ENCODE measurements at regions not wholly inside any gene's neighbourhood (a gene's known extent, or its start where the extent isn't known, plus 50 kb on each side); places are given as distances from the start of the nearest gene placed in this dataset.

DNA sequence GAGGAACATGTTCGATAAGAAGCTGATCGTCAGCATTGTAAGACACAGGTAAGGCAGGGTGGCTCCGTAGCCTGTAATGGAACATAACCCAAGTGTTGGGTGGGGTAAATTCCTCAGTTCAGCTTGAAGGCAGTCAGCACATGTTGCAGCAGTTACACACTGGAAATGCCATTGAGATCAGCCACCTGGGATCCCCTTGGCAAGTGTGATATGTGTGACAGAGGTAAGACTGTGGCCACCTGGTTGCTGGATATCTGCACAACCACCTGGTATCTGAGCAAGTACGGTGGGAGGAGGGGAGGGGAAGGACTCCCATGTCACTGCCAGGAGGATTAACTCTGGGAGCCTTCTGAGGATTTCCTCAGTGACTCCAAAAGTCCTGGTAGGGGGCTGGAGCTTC lies 158.0 kb upstream of the CAND1 start:
- DNase-seq, result no peak
- H3K4me3 ChIP-seq, result no peak overlapping the region
- peaks cover 6% of the 10 kb centered on the region for H3K27me3 ChIP-seq (ENCODE audit: low read depth)
- H3K9me3 ChIP-seq (replicated peaks), result peaks cover 20% of the 10 kb centered on the region
- no peak overlapping the region for H3K27ac ChIP-seq (replicated peaks)
- H3K36me3 ChIP-seq, result no peaks in the 10 kb centered on the region
- TF ChIP-seq, protein P1, sequence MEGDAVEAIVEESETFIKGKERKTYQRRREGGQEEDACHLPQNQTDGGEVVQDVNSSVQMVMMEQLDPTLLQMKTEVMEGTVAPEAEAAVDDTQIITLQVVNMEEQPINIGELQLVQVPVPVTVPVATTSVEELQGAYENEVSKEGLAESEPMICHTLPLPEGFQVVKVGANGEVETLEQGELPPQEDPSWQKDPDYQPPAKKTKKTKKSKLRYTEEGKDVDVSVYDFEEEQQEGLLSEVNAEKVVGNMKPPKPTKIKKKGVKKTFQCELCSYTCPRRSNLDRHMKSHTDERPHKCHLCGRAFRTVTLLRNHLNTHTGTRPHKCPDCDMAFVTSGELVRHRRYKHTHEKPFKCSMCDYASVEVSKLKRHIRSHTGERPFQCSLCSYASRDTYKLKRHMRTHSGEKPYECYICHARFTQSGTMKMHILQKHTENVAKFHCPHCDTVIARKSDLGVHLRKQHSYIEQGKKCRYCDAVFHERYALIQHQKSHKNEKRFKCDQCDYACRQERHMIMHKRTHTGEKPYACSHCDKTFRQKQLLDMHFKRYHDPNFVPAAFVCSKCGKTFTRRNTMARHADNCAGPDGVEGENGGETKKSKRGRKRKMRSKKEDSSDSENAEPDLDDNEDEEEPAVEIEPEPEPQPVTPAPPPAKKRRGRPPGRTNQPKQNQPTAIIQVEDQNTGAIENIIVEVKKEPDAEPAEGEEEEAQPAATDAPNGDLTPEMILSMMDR (IDR thresholded peaks at IDR 0.05; ENCODE audit: borderline replicate concordance), result no peak
- intact Hi-C loops (cut with micrococcal nuclease), result no loop called here
- H3K4me1 ChIP-seq, result no peaks in the 10 kb centered on the region

DNA sequence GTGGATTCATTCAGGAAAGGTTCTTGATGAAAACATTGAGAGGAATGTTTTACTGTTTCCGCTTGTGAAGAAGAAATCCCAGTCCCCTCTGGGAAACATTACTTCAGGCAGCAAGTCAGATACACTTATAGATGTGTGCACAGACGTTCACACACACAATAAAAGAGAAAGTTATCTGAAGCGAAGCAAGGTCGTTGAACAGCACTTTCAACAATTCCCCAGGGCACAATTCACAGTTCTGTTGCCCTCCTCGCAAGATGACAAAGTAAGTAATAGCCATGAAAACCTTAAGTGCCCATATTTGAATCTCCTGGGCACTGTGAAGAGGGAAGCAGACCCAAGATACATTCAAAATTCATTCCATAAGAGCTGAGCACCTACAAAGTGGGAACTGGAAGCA lies 156.6 kb upstream of the CAND1 start:
- Histone ChIP-seq H3K9me3 (replicated peaks) (peaks cover 6% of the 10 kb centered on the region), H3K4me1 (no peaks in the 10 kb centered on the region), H3K4me3 (no peak overlapping the region), H3K27me3 (ENCODE audit: low read depth) (peaks cover 6% of the 10 kb centered on the region), H3K27ac (replicated peaks) (no peak overlapping the region), H3K36me3 (no peaks in the 10 kb centered on the region)
- TF ChIP-seq, protein P1 (IDR thresholded peaks at IDR 0.05; ENCODE audit: borderline replicate concordance), result no peak
- intact Hi-C loops (cut with micrococcal nuclease), result no loop called here
- DNase-seq, result no peak

DNA sequence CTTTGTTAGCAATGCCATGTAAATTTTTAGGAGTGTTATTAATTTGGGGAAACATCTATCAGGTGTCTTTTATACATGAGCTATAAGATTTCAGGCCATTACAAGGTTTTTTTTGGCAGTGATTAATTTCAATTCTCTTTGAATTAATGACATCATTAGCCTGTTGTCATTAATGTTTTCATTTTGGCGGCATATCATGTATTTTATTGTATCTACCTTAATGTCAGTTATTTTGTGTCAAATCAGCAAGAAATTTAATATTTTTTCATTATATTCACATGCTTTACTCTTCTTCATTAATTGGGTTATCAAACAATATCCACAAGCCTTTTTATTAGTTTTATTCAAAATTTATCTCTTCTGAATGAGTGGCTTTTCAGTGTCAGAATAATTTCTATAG lies 153.0 kb upstream of the CAND1 start:
- Histone ChIP-seq H3K4me1 (no peaks in the 10 kb centered on the region), H3K36me3 (no peaks in the 10 kb centered on the region), H3K27ac (replicated peaks) (no peak overlapping the region), H3K4me3 (no peak overlapping the region), H3K27me3 (ENCODE audit: low read depth) (peaks cover 15% of the 10 kb centered on the region), H3K9me3 (replicated peaks) (no peaks in the 10 kb centered on the region)
- intact Hi-C loops (cut with micrococcal nuclease), result no loop called here
- no peak for DNase-seq
- TF ChIP-seq, protein P1 (IDR thresholded peaks at IDR 0.05; ENCODE audit: borderline replicate concordance), result no peak

DNA sequence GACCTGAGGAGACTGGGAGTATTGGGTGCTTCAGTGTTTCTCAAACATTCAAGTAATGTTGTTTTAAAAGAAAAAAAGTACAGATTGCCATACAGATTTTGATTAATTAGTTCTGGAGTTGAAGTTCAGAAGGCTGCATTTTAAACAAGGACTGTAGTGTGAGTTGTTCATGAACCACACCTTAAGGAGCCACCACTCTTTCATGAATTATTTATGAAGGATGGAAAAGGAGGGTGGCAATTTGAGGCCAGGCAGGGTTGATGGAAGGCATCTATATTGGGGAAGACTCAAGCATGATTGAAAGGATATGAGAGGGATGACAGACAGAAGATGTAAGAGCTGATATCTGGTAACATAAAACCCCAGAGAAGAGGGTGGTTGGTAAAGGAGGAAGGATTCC lies 146.6 kb upstream of the CAND1 start:
- H3K4me3 ChIP-seq, result no peak overlapping the region
- TF ChIP-seq, protein P1 (IDR thresholded peaks at IDR 0.05; ENCODE audit: borderline replicate concordance), result no peak
- no peak for DNase-seq
- intact Hi-C loops (cut with micrococcal nuclease), result no loop called here
- no peaks in the 10 kb centered on the region for H3K36me3 ChIP-seq
- H3K4me1 ChIP-seq, result no peaks in the 10 kb centered on the region
- peaks cover 10% of the 10 kb centered on the region for H3K27me3 ChIP-seq (ENCODE audit: low read depth)
- no peak overlapping the region for H3K27ac ChIP-seq (replicated peaks)
- H3K9me3 ChIP-seq (replicated peaks), result no peaks in the 10 kb centered on the region

DNA sequence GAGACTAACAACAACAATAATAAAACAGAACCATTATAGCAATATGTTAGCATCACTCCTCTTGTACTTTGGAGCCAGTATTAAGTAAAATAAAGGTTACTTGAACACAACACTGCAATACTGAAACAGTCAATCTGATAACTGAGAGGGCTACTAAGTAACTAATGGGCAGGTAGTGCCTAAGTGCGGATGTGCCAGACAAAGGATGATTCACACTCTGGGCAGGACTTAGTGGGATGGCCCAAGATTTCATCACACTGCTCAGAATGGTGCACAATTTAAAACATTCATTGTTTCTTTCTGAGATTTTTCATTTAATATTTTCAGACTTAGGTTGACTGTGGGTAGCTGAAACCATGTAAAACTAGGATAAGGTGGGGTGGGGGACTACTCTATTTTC lies 131.9 kb upstream of the CAND1 start:
- Histone ChIP-seq H3K4me3 (no peak overlapping the region), H3K9me3 (replicated peaks) (no peaks in the 10 kb centered on the region), H3K4me1 (no peaks in the 10 kb centered on the region), H3K27me3 (ENCODE audit: low read depth) (peaks cover 8% of the 10 kb centered on the region), H3K36me3 (no peaks in the 10 kb centered on the region), H3K27ac (replicated peaks) (no peak overlapping the region)
- intact Hi-C loops (cut with micrococcal nuclease), result no loop called here
- no peak for DNase-seq
- TF ChIP-seq, protein P1 (IDR thresholded peaks at IDR 0.05; ENCODE audit: borderline replicate concordance), result no peak

Data from left ventricle myocardium inferior (tissue), 1 donor.